B cell (primary cell): ENCODE measurements at regions not wholly inside any gene's neighbourhood (a gene's known extent, or its start where the extent isn't known, plus 50 kb on each side); places are given as distances from the start of the nearest gene placed in this dataset.

ENCODE experiments used
- CTCF ChIP-seq: fragments of 200-600 bp; IDR thresholded peaks from one replicate; pipeline ENCODE4 v1.8.0; 2022; ENCODE audit warnings: antibody characterized with exemption, mild to moderate bottlenecking
- EZH2 ChIP-seq: IDR thresholded peaks from 2 replicates; pipeline ENCODE4 v1.6.1; 2012; ENCODE audit warnings: borderline replicate concordance, low read depth, mild to moderate bottlenecking, moderate library complexity, low read length; ENCODE audit not compliant: insufficient read depth, poor library complexity, severe bottlenecking

- TF ChIP-seq EZH2 (no peak), CTCF (no peak)
These were observed 1795.7 kb upstream of the PIK3C3 start for GRCh38 chr18:40159141-40160017.
